GM23338 (cell line): ENCODE measurements at regions not wholly inside any gene's neighbourhood (a gene's known extent, or its start where the extent isn't known, plus 50 kb on each side); places are given as distances from the start of the nearest gene placed in this dataset.

Experiments used
- ATAC-seq: fragments of 200-7000 bp; cut with Tn5 transposase; 3 replicates; pipeline ENCODE4 v1.9.1; 2020
- DNase-seq: peaks from one replicate; pipeline ENCODE4 v3.0.0-alpha.2; 2015; ENCODE audit warnings: low spot score
- H2AFZ ChIP-seq: fragments of 200-600 bp; sonication (generic); 2 replicates; pipeline ENCODE4 v1.8.0; 2016; ENCODE audit warnings: antibody characterized with exemption, mild to moderate bottlenecking, moderate library complexity
- H3F3A ChIP-seq: fragments of 200-600 bp; sonication (generic); replicated peaks from 2 replicates; pipeline ENCODE4 v1.8.0; 2017; ENCODE audit warnings: antibody characterized with exemption, mixed run types, low read depth
- H3K27ac ChIP-seq: fragments of 200-600 bp; sonication (generic); 2 replicates; pipeline ENCODE4 v1.6.1; 2016; ENCODE audit warnings: low read depth
- H3K27me3 ChIP-seq: fragments of 200-600 bp; sonication (generic); 2 replicates; pipeline ENCODE4 v1.8.0; 2016; ENCODE audit warnings: mild to moderate bottlenecking, mixed run types, moderate library complexity; ENCODE audit not compliant: insufficient read depth
- H3K36me3 ChIP-seq: fragments of 200-600 bp; sonication (generic); 2 replicates; pipeline ENCODE4 v1.8.0; 2016; ENCODE audit warnings: mild to moderate bottlenecking; ENCODE audit not compliant: insufficient read depth
- H3K4me1 ChIP-seq: fragments of 200-600 bp; sonication (generic); 2 replicates; pipeline ENCODE4 v1.8.0; 2016; ENCODE audit warnings: mild to moderate bottlenecking, moderate library complexity; ENCODE audit not compliant: insufficient read depth
- H3K4me2 ChIP-seq: fragments of 200-600 bp; sonication (generic); 2 replicates; pipeline ENCODE4 v1.7.1; 2017; ENCODE audit warnings: mixed run types
- H3K4me3 ChIP-seq: fragments of 200-600 bp; sonication (generic); 2 replicates; pipeline ENCODE4 v1.6.1; 2016; ENCODE audit warnings: mixed run types
- H3K79me2 ChIP-seq: fragments of 200-600 bp; sonication (generic); replicated peaks from 2 replicates; pipeline ENCODE4 v1.8.0; 2017; ENCODE audit warnings: mild to moderate bottlenecking; ENCODE audit not compliant: insufficient read depth
- H3K9me2 ChIP-seq: fragments of 200-600 bp; sonication (generic); 2 replicates; pipeline ENCODE4 v1.8.0; 2017; ENCODE audit not compliant: insufficient read depth
- H4K20me1 ChIP-seq: fragments of 200-600 bp; sonication (generic); replicated peaks from 2 replicates; pipeline ENCODE4 v1.8.0; 2017; ENCODE audit warnings: mild to moderate bottlenecking; ENCODE audit not compliant: insufficient read depth
- H3K27ac Mint-ChIP-seq: 2 replicates; pipeline ENCODE4 v1.8.0; 2020; ENCODE audit warnings: inconsistent platforms, mild to moderate bottlenecking, moderate library complexity, mixed read lengths
- H3K27me3 Mint-ChIP-seq: 3 replicates; pipeline ENCODE4 v1.8.0; 2022; ENCODE audit warnings: low read depth, mild to moderate bottlenecking, moderate library complexity, mixed read lengths, inconsistent platforms; ENCODE audit not compliant: insufficient read depth, poor library complexity
- H3K36me3 Mint-ChIP-seq: 3 replicates; pipeline ENCODE4 v1.8.0; 2021; ENCODE audit warnings: low read depth, mild to moderate bottlenecking, inconsistent platforms, moderate library complexity, mixed read lengths
- H3K4me1 Mint-ChIP-seq: 3 replicates; pipeline ENCODE4 v1.8.0; 2020; ENCODE audit warnings: mild to moderate bottlenecking, inconsistent platforms, mixed read lengths
- H3K4me3 Mint-ChIP-seq: 3 replicates; pipeline ENCODE4 v1.8.0; 2021; ENCODE audit warnings: moderate library complexity, mild to moderate bottlenecking, inconsistent platforms, mixed read lengths
- H3K9me3 Mint-ChIP-seq: 3 replicates; pipeline ENCODE4 v1.8.0; 2020; ENCODE audit warnings: moderate library complexity, mild to moderate bottlenecking, inconsistent platforms, mixed read lengths
- CREB1 ChIP-seq: fragments of 250-450 bp; sonication (Bioruptor Pico); IDR thresholded peaks from 2 replicates; pipeline ENCODE4 v1.5.0; 2020; ENCODE audit warnings: low read depth, mild to moderate bottlenecking, moderate library complexity
- ETS1 ChIP-seq: IDR thresholded peaks from 2 replicates; pipeline ENCODE4 v1.6.1; 2016; ENCODE audit warnings: antibody characterized with exemption
- EZH2phosphoT487 ChIP-seq: fragments of 200-600 bp; sonication (generic); IDR thresholded peaks from one replicate; pipeline ENCODE4 v1.8.1; 2018; ENCODE audit warnings: antibody characterized with exemption; ENCODE audit not compliant: unreplicated experiment
- NANOG ChIP-seq: IDR thresholded peaks from 2 replicates; pipeline ENCODE4 v1.6.1; 2016; ENCODE audit warnings: antibody characterized with exemption, borderline replicate concordance
- REST ChIP-seq: IDR thresholded peaks from one replicate; pipeline ENCODE4 v1.6.1; 2018; ENCODE audit warnings: antibody characterized with exemption; ENCODE audit not compliant: unreplicated experiment
- STAT1 ChIP-seq: IDR thresholded peaks from one replicate; pipeline ENCODE4 v1.6.1; 2016; ENCODE audit warnings: antibody characterized with exemption; ENCODE audit not compliant: unreplicated experiment
- ZNF114 ChIP-seq: fragments of 250-450 bp; sonication (Bioruptor Pico); IDR thresholded peaks from 2 replicates; pipeline ENCODE4 v1.5.0; 2020; ENCODE audit warnings: mild to moderate bottlenecking, moderate library complexity
- TF ChIP-seq, protein P1 (sequence below), 2 experiments: fragments of 200-600 bp in 1 of 2; sonication (generic) in 1 of 2; conservative IDR thresholded peaks; 2 replicates each; pipeline versions ENCODE4 v1.5.1 to v1.6.1; 2016 to 2017; ENCODE audit warnings: antibody characterized with exemption in 2 of 2, low read depth in 2 of 2, mild to moderate bottlenecking in 2 of 2, moderate library complexity in 1 of 2
- TF ChIP-seq, protein P2 (sequence below): fragments of 250-450 bp; sonication (Bioruptor Pico); IDR thresholded peaks from 2 replicates; pipeline ENCODE4 v1.5.0; 2020; ENCODE audit warnings: mild to moderate bottlenecking, moderate library complexity

DNA sequence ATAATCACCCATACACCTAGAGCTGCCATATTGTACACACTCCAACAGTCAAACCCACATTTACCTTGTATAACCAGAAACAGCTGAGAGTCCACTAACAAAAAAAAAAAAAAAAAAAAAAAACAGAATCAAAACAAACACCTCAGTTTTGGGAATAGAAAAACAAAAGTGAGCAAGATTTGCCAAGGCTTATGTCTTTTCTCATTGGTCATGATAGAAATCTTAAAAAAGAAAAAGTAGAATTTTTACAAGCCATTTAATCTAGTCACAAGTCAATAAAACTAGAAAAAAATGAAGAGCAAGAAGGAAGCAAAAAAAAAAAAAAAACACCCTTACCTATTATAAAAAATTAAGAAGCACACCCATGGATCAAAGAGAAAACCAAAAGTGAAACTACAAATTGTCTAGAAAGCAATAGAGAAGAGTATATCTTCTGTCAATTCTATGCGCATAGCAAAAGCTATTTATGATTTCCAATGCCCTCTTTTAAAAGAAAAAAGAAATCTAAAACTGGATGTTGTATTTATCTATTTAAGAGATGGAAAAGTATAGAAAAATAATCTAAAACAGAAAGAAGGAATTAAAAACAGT, 113.2 kb upstream of the GALNT2 start:
- no peak overlapping the region for H3K4me2 ChIP-seq
- no peaks in the 10 kb centered on the region for H3K27me3 Mint-ChIP-seq

GRCh38 chr1:229964281-229964680, 102.8 kb upstream of the GALNT2 start:
- no peak overlapping the region for H3K27ac ChIP-seq
- H4K20me1 ChIP-seq, result no peaks in the 10 kb centered on the region
- Mint-ChIP-seq H3K9me3 (peaks cover 4% of the 10 kb centered on the region), H3K4me3 (no peak overlapping the region), H3K4me1 (no peaks in the 10 kb centered on the region), H3K27ac (no peak overlapping the region), H3K36me3 (no peaks in the 10 kb centered on the region), H3K27me3 (peaks cover 2% of the 10 kb centered on the region)
- no peak for TF ChIP-seq REST
- no peak for TF ChIP-seq CREB1 (CRISPR knock-in tag)
- no peak for TF ChIP-seq ZNF114 (CRISPR knock-in tag)
- no peak for TF ChIP-seq EZH2phosphoT487
- no peak for TF ChIP-seq STAT1
- TF ChIP-seq, protein P1, sequence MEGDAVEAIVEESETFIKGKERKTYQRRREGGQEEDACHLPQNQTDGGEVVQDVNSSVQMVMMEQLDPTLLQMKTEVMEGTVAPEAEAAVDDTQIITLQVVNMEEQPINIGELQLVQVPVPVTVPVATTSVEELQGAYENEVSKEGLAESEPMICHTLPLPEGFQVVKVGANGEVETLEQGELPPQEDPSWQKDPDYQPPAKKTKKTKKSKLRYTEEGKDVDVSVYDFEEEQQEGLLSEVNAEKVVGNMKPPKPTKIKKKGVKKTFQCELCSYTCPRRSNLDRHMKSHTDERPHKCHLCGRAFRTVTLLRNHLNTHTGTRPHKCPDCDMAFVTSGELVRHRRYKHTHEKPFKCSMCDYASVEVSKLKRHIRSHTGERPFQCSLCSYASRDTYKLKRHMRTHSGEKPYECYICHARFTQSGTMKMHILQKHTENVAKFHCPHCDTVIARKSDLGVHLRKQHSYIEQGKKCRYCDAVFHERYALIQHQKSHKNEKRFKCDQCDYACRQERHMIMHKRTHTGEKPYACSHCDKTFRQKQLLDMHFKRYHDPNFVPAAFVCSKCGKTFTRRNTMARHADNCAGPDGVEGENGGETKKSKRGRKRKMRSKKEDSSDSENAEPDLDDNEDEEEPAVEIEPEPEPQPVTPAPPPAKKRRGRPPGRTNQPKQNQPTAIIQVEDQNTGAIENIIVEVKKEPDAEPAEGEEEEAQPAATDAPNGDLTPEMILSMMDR (conservative IDR thresholded peaks at IDR 0.05; ENCODE audit: low read depth in 2 of 2), result no peak
- TF ChIP-seq, protein P2, sequence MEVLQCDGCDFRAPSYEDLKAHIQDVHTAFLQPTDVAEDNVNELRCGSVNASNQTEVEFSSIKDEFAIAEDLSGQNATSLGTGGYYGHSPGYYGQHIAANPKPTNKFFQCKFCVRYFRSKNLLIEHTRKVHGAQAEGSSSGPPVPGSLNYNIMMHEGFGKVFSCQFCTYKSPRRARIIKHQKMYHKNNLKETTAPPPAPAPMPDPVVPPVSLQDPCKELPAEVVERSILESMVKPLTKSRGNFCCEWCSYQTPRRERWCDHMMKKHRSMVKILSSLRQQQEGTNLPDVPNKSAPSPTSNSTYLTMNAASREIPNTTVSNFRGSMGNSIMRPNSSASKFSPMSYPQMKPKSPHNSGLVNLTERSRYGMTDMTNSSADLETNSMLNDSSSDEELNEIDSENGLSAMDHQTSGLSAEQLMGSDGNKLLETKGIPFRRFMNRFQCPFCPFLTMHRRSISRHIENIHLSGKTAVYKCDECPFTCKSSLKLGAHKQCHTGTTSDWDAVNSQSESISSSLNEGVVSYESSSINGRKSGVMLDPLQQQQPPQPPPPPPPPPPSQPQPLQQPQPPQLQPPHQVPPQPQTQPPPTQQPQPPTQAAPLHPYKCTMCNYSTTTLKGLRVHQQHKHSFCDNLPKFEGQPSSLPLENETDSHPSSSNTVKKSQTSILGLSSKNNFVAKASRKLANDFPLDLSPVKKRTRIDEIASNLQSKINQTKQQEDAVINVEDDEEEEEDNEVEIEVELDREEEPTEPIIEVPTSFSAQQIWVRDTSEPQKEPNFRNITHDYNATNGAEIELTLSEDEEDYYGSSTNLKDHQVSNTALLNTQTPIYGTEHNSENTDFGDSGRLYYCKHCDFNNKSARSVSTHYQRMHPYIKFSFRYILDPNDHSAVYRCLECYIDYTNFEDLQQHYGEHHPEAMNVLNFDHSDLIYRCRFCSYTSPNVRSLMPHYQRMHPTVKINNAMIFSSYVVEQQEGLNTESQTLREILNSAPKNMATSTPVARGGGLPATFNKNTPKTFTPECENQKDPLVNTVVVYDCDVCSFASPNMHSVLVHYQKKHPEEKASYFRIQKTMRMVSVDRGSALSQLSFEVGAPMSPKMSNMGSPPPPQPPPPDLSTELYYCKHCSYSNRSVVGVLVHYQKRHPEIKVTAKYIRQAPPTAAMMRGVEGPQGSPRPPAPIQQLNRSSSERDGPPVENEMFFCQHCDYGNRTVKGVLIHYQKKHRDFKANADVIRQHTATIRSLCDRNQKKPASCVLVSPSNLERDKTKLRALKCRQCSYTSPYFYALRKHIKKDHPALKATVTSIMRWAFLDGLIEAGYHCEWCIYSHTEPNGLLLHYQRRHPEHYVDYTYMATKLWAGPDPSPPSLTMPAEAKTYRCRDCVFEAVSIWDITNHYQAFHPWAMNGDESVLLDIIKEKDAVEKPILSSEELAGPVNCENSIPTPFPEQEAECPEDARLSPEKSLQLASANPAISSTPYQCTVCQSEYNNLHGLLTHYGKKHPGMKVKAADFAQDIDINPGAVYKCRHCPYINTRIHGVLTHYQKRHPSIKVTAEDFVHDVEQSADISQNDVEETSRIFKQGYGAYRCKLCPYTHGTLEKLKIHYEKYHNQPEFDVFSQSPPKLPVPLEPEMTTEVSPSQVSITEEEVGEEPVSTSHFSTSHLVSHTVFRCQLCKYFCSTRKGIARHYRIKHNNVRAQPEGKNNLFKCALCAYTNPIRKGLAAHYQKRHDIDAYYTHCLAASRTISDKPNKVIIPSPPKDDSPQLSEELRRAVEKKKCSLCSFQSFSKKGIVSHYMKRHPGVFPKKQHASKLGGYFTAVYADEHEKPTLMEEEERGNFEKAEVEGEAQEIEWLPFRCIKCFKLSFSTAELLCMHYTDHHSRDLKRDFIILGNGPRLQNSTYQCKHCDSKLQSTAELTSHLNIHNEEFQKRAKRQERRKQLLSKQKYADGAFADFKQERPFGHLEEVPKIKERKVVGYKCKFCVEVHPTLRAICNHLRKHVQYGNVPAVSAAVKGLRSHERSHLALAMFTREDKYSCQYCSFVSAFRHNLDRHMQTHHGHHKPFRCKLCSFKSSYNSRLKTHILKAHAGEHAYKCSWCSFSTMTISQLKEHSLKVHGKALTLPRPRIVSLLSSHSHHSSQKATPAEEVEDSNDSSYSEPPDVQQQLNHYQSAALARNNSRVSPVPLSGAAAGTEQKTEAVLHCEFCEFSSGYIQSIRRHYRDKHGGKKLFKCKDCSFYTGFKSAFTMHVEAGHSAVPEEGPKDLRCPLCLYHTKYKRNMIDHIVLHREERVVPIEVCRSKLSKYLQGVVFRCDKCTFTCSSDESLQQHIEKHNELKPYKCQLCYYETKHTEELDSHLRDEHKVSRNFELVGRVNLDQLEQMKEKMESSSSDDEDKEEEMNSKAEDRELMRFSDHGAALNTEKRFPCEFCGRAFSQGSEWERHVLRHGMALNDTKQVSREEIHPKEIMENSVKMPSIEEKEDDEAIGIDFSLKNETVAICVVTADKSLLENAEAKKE (CRISPR knock-in tag), result no peak
- TF ChIP-seq ETS1, result no peak
- no peak overlapping the region for H3K4me2 ChIP-seq
- H3K4me3 ChIP-seq, result no peak overlapping the region
- H3K4me1 ChIP-seq, result no peaks in the 10 kb centered on the region
- H3K79me2 ChIP-seq, result no peaks in the 10 kb centered on the region
- ATAC-seq, result no peak
- DNase-seq, result no peak
- H3F3A ChIP-seq, result no peaks in the 10 kb centered on the region
- no peak overlapping the region for H2AFZ ChIP-seq
- H3K36me3 ChIP-seq, result no peaks in the 10 kb centered on the region
- H3K27me3 ChIP-seq, result no peaks in the 10 kb centered on the region
- H3K9me2 ChIP-seq, result no peaks in the 10 kb centered on the region

More for the DNA sequence above, 113.2 kb upstream of the GALNT2 start:
- H3K27ac Mint-ChIP-seq, result no peak overlapping the region
- Histone ChIP-seq H2AFZ (no peak overlapping the region), H3K4me3 (no peak overlapping the region), H3K79me2 (no peaks in the 10 kb centered on the region), H3K36me3 (no peaks in the 10 kb centered on the region), H3K27me3 (no peaks in the 10 kb centered on the region), H3K9me2 (0 out of 2 replicates have a peak, but pooled peaks cover 3% of the 10 kb centered on the region), H3K27ac (no peak overlapping the region), H3K4me1 (no peaks in the 10 kb centered on the region; the same call in 1 of the 2 replicates), H4K20me1 (no peaks in the 10 kb centered on the region), H3F3A (no peaks in the 10 kb centered on the region)
- no peak overlapping the region for H3K4me3 Mint-ChIP-seq
- H3K4me1 Mint-ChIP-seq, result peaks cover 3% of the 10 kb centered on the region; the same call in 2 of the 3 replicates
- DNase-seq (no peak), ATAC-seq (no peak)
- no peaks in the 10 kb centered on the region for H3K9me3 Mint-ChIP-seq
- TF ChIP-seq NANOG, result no peak
- H3K36me3 Mint-ChIP-seq, result no peaks in the 10 kb centered on the region
